ENCODE measurements at regions not wholly inside any gene's neighbourhood (a gene's known extent, or its start where the extent isn't known, plus 50 kb on each side); places are given as distances from the start of the nearest gene placed in this dataset.

DNA sequence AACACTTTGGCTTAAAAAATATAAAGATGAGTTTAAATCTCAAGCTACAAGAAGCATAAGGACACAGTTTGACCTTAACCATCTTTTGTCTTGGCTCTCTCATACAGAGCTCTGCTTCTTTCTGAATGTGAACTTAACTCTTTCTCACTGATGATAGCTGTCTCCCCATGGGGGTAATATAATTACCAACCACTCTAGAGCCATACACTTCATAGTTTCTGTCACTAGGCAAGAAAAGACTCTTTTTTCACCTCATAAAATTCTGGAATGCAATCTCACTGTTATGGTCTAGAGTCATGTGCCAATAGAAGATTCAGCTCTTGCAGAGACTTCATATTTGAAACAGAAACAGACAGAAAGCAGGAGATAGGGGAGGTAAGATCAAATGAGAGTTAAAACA, 481.7 kb upstream of the AGA start:
- Histone ChIP-seq H3K4me1 (no peaks in the 10 kb centered on the region), H3K27ac (no peak overlapping the region), H3K9me3 (no peaks in the 10 kb centered on the region), H3K27me3 (no peaks in the 10 kb centered on the region), H3K36me3 (no peaks in the 10 kb centered on the region), H3K4me3 (replicated peaks in 1 of 3) (no peak overlapping the region)
- intact Hi-C loops (cut with DNase I): no loop called here
- DNase-seq: no peak
- no peak for TF ChIP-seq POLR2A (IDR thresholded peaks at IDR 0.05)
- TF ChIP-seq, protein P1, sequence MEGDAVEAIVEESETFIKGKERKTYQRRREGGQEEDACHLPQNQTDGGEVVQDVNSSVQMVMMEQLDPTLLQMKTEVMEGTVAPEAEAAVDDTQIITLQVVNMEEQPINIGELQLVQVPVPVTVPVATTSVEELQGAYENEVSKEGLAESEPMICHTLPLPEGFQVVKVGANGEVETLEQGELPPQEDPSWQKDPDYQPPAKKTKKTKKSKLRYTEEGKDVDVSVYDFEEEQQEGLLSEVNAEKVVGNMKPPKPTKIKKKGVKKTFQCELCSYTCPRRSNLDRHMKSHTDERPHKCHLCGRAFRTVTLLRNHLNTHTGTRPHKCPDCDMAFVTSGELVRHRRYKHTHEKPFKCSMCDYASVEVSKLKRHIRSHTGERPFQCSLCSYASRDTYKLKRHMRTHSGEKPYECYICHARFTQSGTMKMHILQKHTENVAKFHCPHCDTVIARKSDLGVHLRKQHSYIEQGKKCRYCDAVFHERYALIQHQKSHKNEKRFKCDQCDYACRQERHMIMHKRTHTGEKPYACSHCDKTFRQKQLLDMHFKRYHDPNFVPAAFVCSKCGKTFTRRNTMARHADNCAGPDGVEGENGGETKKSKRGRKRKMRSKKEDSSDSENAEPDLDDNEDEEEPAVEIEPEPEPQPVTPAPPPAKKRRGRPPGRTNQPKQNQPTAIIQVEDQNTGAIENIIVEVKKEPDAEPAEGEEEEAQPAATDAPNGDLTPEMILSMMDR (IDR thresholded peaks at IDR 0.05): no peak

DNA sequence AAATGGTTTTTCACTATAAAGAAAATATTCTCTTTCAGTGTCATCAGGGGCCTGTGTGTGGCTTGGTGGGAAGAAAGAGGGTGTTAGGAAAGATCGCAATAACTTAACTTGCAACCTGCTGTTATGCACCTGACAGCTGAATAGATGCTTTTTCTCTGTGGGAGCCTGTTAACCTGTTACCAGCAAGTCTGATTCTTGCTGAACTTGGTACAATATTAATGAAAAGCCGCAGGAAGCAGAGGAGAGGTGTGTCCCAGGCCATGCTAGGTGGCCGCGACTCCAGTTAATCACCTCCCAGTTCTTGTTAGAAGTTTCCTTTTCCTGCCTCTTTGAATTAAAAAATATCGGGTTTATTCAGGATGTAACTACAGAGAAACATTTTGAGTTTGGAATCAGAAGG, 494.8 kb upstream of the AGA start:
- no peak overlapping the region for H3K27ac ChIP-seq
- DNase-seq: no peak
- H3K9me3 ChIP-seq: no peaks in the 10 kb centered on the region
- WGBS, 2 donors: 79 to 88% methylated on average over 5 of the region's 5 CpGs
- H3K4me3 ChIP-seq (replicated peaks in 1 of 3): no peak overlapping the region
- H3K36me3 ChIP-seq: no peaks in the 10 kb centered on the region
- TF ChIP-seq POLR2A (IDR thresholded peaks at IDR 0.05): no peak
- TF ChIP-seq, protein P1 (IDR thresholded peaks at IDR 0.05): no peak
- H3K4me1 ChIP-seq: no peaks in the 10 kb centered on the region
- no peaks in the 10 kb centered on the region for H3K27me3 ChIP-seq
- intact Hi-C loops (cut with DNase I): no loop called here

DNA sequence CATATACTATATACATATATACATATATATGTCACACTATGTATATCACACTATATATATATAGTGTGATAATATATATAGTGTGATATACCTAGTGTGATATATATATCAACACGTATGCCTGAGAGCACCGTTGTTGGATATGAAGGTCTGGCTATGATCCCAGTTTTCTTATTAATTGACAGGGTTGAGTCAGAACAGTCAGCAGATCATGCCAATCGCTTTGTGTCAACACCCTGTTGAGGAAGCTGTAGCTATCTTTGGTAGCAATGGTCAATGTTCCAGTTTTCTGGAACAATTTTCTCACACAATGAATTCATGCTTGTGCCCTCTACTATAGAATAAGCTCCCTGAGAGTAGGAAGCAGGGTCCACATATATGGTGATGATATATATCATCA, 496.0 kb upstream of the AGA start:
- no peak overlapping the region for H3K4me3 ChIP-seq (replicated peaks in 1 of 3)
- no peaks in the 10 kb centered on the region for H3K36me3 ChIP-seq
- H3K27me3 ChIP-seq: no peaks in the 10 kb centered on the region
- no peak for DNase-seq
- intact Hi-C loops (cut with DNase I): no loop called here
- no peaks in the 10 kb centered on the region for H3K9me3 ChIP-seq
- WGBS, 2 donors: 83 to 86% methylated on average over 3 of the region's 3 CpGs
- H3K27ac ChIP-seq: no peak overlapping the region
- TF ChIP-seq, protein P1 (IDR thresholded peaks at IDR 0.05): no peak
- TF ChIP-seq POLR2A (IDR thresholded peaks at IDR 0.05): no peak
- no peaks in the 10 kb centered on the region for H3K4me1 ChIP-seq

DNA sequence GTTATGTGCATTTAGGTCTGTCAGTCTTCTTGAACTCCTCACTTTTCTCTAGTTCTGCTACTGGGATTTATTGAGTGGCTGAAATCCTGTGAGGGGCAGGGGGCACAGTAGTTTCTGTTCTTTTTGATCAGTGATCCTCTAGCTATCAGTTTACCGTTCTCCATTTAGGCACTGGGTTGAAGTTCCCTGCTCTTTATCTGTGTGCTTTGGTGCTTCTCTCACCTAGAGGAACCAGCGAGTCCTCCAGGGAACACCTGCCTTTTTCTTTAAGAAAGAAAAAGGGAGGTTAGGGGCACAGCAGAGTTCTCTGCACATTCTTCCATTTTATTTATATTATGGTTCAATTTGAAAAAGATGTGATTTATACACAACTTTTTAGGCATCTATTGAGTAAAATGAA, 503.0 kb upstream of the AGA start:
- H3K27ac ChIP-seq: no peak overlapping the region
- intact Hi-C loops (cut with DNase I): no loop called here
- H3K27me3 ChIP-seq: no peaks in the 10 kb centered on the region
- TF ChIP-seq POLR2A (IDR thresholded peaks at IDR 0.05): no peak
- TF ChIP-seq, protein P1 (IDR thresholded peaks at IDR 0.05): no peak
- no peaks in the 10 kb centered on the region for H3K36me3 ChIP-seq
- 34 to 36% methylated on average over 2 of the region's 2 CpGs for WGBS, 2 donors
- no peak for DNase-seq
- H3K4me3 ChIP-seq (replicated peaks in 1 of 3): no peak overlapping the region
- no peaks in the 10 kb centered on the region for H3K9me3 ChIP-seq
- no peaks in the 10 kb centered on the region for H3K4me1 ChIP-seq

DNA sequence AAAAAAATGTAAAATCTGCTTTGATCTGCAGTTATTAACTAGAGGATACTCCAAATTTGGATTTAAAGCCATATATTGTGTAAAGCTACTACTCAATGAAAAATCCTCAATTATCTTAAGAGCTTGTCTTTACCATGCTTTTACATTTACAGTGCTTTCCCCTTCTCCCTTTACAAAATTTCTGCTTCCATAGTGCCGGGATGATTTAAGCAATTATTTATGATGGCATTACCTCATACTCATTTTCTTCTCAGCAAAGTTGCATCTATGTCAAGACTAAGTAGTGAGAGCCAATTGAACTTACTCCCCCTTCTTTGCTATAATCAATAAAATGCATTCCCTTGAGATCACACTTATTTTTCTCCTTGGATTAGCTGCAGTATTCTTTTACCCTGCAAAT, 505.4 kb upstream of the AGA start:
- 88 to 94% methylated on average over 1 of the region's 1 CpG for WGBS, 2 donors
- TF ChIP-seq, protein P1 (IDR thresholded peaks at IDR 0.05): no peak
- TF ChIP-seq POLR2A (IDR thresholded peaks at IDR 0.05): no peak
- Histone ChIP-seq H3K27me3 (no peaks in the 10 kb centered on the region), H3K4me3 (replicated peaks in 1 of 3) (no peak overlapping the region), H3K4me1 (no peaks in the 10 kb centered on the region), H3K36me3 (no peaks in the 10 kb centered on the region), H3K9me3 (no peaks in the 10 kb centered on the region), H3K27ac (no peak overlapping the region)
- intact Hi-C loops (cut with DNase I): no loop called here
- DNase-seq: no peak
